NCI-H187 treated with DMSO at 0.1 percent for 48 hours (cell line): ENCODE measurements at regions not wholly inside any gene's neighbourhood (a gene's known extent, or its start where the extent isn't known, plus 50 kb on each side); places are given as distances from the start of the nearest gene placed in this dataset.

Experiments
- DNase-seq: peaks from one replicate; lab custom pipeline; 2025; lab: John Stamatoyannopoulos, UW

- DNase-seq, result no peak
Measured at GRCh38 chr14:98231210-98231609, 1040.8 kb downstream of the BCL11B start.

DNA sequence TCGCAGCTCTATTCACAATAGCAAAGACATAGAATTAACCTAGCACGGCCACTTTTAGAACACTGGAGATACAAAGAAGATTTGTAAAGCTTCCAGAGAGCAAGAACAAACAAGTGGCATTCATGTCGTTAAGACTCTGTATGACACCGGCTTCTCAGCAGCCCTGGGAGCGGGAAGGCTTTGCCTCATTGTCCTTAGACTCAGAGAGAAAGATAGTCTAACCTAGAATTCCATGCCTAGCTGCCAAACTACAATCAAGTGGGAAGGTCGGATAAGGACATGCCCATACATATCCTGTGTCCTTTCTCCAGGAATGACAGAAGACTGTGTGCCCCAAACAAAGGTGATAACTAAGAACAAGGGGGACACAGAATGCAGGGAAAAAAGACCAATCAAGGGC is 1038.3 kb downstream of the BCL11B start:
- DNase-seq, result no peak

DNA sequence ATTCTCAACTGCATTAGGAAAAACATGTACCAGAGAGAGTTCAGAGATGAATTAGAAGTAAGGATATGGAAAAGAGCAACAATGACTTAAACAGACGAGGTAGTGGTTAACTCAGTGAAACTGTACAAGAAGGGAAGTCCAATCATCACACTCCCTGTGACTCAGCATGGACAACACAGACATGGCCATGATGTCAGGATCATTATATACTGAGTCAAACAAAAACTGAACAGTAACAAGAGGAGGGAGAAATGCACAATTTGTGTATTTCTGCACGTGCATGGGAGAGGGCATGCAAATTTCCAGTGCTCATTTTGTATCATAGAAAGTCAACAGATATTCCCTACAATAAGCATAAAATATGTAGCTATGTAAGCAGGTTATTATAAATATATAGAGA is 1037.8 kb downstream of the BCL11B start:
- DNase-seq, result no peak

DNA sequence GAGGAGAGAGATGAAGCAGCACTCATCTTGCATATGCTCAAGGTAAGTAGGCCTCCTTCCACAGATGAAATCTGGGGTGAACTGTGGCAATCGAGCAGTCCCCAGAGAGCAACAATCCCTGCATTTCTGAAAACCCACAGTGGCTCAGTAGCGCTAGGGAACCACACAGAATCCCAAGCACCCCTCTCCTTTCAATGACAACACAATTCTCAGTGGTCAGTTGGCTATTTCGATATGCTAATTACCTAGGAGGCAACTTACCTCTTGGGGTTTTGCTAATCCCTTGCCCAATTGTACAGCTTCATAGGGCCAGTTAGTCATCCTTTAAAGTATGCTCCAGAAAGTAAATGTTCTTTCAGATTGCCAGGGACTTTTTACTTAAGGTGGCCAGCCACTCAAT is 1035.7 kb downstream of the BCL11B start:
- no peak for DNase-seq

DNA sequence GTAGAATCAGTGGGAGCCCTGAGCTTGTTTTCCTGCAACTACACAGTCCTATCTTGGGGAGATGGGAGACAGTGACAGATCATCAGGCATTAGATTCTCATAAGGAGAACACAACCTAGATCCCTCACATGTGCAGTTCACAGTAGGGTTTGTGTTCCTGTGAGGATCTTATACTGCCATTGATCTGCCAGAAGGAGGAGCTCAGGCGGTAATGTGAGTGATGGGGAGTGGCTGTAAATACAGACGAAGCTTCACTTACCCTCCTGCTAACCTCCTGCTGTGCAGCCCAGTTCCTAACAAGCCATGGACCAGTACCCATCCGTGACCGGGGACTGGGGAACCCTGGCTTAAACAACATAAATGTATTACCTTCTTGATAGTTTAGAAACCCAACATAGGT is 1034.1 kb downstream of the BCL11B start:
- no peak for DNase-seq

DNA sequence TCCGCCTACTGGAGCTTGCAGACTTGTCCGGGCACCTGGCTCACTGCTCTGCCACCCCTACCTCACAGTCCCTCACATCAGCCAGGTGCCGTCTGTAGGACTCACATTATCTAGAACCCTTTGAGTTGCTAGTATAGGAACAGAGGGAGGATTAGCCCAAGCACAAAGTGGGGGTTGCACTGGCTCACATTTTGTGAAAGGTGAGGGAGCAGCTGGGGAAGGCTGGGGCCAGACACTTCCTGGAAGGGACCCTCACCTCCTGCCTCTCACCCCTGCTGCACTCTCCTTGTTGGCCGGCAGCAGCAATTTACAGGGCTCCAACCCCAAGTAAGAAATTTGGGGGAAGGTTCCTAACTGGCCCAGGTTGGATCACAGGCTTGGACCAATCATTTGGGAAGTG is 1031.6 kb downstream of the BCL11B start:
- DNase-seq, result no peak

GRCh38 chr14:98242903-98243302 is 1029.1 kb downstream of the BCL11B start:
- DNase-seq, result no peak

- DNase-seq, result no peak
Measured at GRCh38 chr14:98243332-98243731, 1028.7 kb downstream of the BCL11B start.

GRCh38 chr14:98244162-98244948 is 1027.6 kb downstream of the BCL11B start:
- no peak for DNase-seq

DNA sequence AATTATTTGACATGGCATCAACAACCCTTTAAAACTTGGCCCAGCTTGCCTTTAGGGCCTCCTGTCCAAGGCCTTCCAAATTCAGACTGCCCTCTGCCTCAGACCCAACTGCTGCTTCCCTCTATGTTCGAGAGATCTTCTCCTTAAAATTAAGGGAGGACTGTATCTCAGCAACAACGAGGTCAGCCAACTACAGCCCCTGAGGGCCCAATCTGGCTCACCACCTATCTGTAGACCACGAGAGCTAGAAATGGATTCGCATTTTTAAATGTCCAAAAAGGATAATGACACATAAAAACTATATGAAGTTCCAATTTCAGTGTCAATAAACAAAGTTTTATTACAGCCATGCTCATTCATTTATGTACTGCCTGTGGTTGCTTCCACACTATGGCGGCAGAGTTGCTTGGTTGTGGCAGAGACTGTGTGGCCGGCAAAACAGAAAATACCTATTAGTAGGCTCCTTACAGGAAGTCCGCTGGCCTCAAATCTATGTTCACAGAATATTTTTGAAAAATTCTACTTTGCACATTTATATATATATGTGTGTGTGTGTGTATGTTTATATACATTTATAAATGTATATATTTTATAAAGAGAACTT is 1026.9 kb downstream of the BCL11B start:
- DNase-seq, result no peak

DNA sequence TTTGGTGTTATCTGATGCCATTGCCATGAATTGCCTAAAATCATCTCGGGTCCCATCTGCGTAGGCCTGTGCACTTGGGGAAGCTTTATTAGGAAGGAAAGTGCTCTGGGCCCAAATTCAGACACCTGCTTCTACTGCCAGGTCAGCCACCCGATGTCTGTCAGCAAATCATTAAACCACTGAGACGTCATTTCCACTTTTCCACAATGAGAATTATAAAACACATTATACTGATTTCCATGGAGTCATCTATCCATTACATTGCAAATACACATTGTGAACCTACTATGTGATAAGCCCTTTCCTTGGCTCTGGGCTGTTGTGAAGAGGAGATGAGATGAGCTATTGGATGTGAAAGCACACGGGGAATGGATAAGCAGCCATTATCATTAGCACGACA is 1022.9 kb downstream of the BCL11B start:
- DNase-seq, result no peak

DNA sequence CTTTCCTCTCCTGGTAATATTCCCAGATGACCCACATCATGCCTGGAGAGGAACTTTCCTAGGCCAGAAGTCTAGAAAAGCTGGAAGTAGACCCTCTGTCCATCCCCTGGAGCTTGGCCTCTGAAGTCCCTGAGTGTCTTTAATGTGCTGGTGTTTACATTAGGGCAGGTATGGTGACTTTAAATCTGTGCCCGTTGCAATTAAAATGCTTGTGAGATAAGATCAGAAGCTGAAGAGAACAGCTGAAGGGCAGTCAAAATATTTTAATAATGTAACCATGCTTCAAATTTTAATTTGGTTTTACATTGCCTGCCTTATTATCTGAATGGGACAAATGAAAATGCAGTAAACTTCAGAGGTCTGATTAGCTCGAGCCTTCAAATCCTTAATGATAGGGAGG is 1022.5 kb downstream of the BCL11B start:
- no peak for DNase-seq

- no peak for DNase-seq
Measured at GRCh38 chr14:98252820-98253219, 1019.2 kb downstream of the BCL11B start.

- DNase-seq, result no peak
Measured at GRCh38 chr14:98259881-98260280, 1012.1 kb downstream of the BCL11B start.

- DNase-seq, result no peak
Measured at GRCh38 chr14:98262566-98262965, 1009.4 kb downstream of the BCL11B start.

DNA sequence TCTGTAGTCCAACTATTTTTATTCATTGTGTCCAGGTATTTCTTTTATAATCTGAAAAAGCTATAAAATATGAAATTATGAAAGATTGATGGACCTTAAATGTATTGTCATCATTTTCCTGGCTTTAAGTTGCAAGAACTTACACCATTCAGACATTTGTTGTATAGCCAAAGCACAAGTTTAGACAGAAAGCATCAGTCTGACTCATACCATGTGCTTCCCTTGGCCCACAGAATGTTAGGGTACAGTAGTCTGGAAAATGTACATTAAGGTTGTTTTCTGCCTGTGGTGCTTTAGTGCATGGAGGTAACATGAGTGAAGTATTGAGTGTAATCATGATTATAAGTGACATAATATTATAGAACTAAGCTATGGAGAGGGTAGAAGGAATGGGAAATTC is 1002.5 kb downstream of the BCL11B start:
- no peak for DNase-seq

- DNase-seq, result no peak
Measured at GRCh38 chr14:98270201-98270600, 1001.8 kb downstream of the BCL11B start.

DNA sequence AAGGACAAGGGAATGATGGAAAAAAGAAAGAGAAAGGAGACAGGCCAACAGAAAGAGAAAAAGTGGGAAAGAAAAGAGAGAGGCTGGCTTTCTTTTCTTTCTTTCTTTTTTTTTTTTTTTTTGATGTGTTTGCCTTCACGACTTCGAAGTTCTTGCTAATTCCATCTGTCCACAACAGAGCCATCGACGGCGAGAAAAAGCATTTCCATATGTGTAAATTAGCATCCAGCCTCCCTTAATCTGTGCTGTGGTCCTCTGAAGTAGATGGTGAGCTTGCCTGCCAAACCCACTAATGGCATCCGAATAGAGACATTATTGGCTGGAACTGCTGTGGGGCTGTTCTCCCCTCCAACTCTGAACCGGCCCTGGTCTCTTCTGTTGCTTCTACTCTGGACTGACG is 997.4 kb downstream of the BCL11B start:
- no peak for DNase-seq

DNA sequence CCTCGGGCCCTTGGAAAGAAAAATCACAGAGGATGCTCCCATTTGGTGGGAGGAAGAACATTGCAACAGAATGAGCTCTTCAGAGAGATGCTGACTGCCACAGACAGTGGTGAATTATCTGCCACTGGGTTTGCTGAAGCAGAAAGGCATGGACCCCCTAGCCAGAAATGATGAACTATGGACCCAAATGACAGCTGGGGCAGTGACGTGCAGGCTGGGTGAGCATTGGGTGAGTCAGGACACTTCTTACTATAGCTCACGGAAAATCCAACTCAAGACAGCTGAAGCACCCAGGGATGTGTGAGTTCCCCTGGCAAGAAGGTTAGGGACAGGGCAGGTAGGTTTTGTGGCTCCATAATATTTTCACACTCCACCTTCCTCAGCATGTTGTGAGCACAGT is 993.2 kb downstream of the BCL11B start:
- DNase-seq, result no peak

- DNase-seq, result no peak
Measured at GRCh38 chr14:98280436-98280835, 991.6 kb downstream of the BCL11B start.

DNA sequence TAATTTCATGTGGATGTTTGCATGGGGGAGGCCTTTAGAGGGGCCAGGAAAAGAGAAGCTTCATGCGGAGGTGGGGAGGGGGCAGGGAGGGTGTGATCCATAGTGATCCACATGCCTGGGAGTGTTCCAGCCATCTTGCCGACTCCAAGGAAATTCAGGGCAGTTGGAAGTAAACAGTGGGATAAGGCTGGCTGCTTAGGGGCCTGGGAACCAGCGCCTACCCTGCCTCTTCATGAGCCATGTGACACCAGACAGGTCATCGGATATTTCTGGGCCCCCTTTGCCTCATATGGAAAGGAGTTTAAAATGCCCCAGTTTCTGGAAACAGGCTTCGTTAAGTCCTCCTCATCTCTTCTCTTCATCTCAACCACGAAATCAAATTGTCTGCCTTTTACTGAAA is 983.2 kb downstream of the BCL11B start:
- DNase-seq, result no peak

DNA sequence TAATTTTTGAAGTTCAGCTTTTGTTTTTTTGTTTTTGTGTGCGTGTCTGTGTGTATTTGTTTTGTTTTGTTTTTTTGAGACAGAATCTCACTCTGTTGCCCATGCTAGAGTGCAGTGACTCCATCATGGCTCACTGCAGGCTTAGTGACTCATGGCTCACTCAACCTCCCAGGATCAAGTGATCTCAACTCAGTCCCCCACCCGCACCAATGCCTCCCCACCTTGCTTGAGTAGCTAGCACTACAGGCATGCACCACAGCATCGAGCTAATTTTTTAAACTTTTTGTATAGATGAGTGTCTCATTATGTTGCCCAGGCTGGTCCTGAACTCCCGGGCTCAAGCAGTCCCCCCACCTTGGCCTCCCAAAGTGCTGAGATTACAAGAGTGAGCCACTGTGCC is 981.4 kb downstream of the BCL11B start:
- no peak for DNase-seq

- no peak for DNase-seq
Measured at GRCh38 chr14:98292191-98292590, 979.8 kb downstream of the BCL11B start.

DNA sequence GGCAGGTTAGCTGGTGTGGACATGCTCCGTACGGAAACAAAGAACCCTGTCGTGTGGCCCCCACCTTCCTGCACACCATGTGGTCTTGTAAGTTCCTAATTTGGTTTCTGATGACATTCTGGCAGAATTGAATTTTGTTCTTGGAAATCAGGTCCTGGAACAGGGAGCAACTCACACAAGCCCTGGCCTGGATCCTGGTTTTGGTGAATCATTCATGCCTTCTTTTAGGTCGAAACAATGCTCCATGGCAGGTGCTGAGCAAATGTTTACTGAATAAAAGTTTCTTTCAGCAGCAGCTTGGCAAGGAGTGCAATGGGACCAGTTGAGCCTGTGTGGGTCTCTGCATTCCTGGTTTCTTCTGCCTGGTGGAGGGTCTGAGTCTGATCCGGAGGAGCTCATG is 978.4 kb downstream of the BCL11B start:
- no peak for DNase-seq
